ENCODE measurements at regions not wholly inside any gene's neighbourhood (a gene's known extent, or its start where the extent isn't known, plus 50 kb on each side); places are given as distances from the start of the nearest gene placed in this dataset.

- TF ChIP-seq CTCF (IDR thresholded peaks at IDR 0.05; ENCODE audit: low read depth, low read length), result no peak
- TF ChIP-seq EZH2phosphoT487 (IDR thresholded peaks at IDR 0.05; ENCODE audit: low read depth), result no peak
These were observed 372.0 kb downstream of the KCNJ3 start for GRCh38 chr2:155070489-155070888.
